Heart left ventricle (tissue), 16 donors: ENCODE measurements at regions not wholly inside any gene's neighbourhood (a gene's known extent, or its start where the extent isn't known, plus 50 kb on each side); places are given as distances from the start of the nearest gene placed in this dataset.
"Not testable (repeated sequence)": the region's sequence is repeated elsewhere in the genome, so short reads cannot be mapped to it uniquely, and the experiment has no call there.

Experiments used
- ATAC-seq, 4 donors: fragments of 200-7000 bp; cut with Tn5 transposase; one replicate each; pipeline ENCODE4 v1.9.1; 2020 to 2022; ENCODE audit warnings: moderate library complexity in 4 of 4, mild to moderate bottlenecking in 3 of 4, moderate number of reproducible peaks in 1 of 4
- DNase-seq, 5 donors: peaks; one replicate each; pipeline ENCODE4 v3.0.0-alpha.2; 2020
- H3K27ac ChIP-seq, 12 donors: fragments of 200-600 bp; sonication (generic) in 4 of 12; one replicate each; pipeline versions ENCODE4 v1.5.0 to v1.8.0; 2016 to 2022; ENCODE audit warnings: mild to moderate bottlenecking in 2 of 12
- H3K27me3 ChIP-seq, 9 donors: fragments of 200-600 bp; sonication (generic) in 2 of 9; one replicate each; pipeline versions ENCODE4 v1.5.1 to v1.8.0; 2016 to 2022; ENCODE audit warnings: mild to moderate bottlenecking in 3 of 9
- H3K36me3 ChIP-seq, 9 donors: fragments of 200-600 bp; sonication (generic) in 2 of 9; one replicate each; pipeline versions ENCODE4 v1.5.0 to v1.8.0; 2018 to 2022; ENCODE audit warnings: mild to moderate bottlenecking in 2 of 9
- H3K4me1 ChIP-seq, 12 donors: fragments of 200-600 bp; sonication (generic) in 4 of 12; one replicate each; pipeline versions ENCODE4 v1.5.0 to v1.8.0; 2016 to 2022; ENCODE audit warnings: mild to moderate bottlenecking in 3 of 12
- H3K4me3 ChIP-seq, 12 donors: fragments of 200-600 bp; sonication (generic) in 4 of 12; one replicate each; pipeline versions ENCODE4 v1.5.0 to v1.8.0; 2017 to 2022; ENCODE audit warnings: mild to moderate bottlenecking in 9 of 12, moderate library complexity in 4 of 12
- H3K9me3 ChIP-seq, 12 donors: fragments of 200-600 bp; sonication (generic) in 4 of 12; one replicate each; pipeline versions ENCODE4 v1.5.0 to v1.8.0; 2016 to 2022; ENCODE audit warnings: mild to moderate bottlenecking in 1 of 12
- WGBS, 4 donors: extraction: QIAGEN DNeasy Blood & Tissue Kit in 2 of 4; methylation state at CpG; one replicate each; pipeline versions ENCODE4 v1.1.5 to v1.1.7; 2013 to 2018; 5-methylcytosine and 5-hydroxymethylcytosine counted together
- intact Hi-C, 10 donors: fragments of 100-400 bp; cut with DNase I; formaldehyde crosslinking; loops; one replicate each; pipeline versions ENCODE4 v1.11.1 to v1.14.2; 2022
- donor health status: ischemic (EF 13 %, LVEDD 7.1; RV severe dilation, severe dysfunction).
- donor health status: healthy with polysubstance abuse.
- donor health status: DM: no; HTN: yes; CAD: no.
- donor health status: DM: no; HTN: no; CAD: no.
- donor health status: ischemic (EF 25% LVEDD 6.9; RV normal size, moderate dysfunction).
- donor health status: ischemic (EF 25% LVEDD 5.7; RV mildly dilated, moderate dysfunction).
- donor health status: healthy.
- donor health status: DM: yes; HTN: yes; CAD: no.
- donor health status: ischemic (EF 35%, LVEDD 5.7; RV mildly dilated, moderate dysfunction).
- donor health status: nonischemic (EF 11% LVEDD 7.7; RV severe dilation, severe dysfunction).
- donor health status: DM: yes; HTN: yes; CAD: no.
- donor health status: PGD.
- donor health status: ischemic (EF 29% LVEDD 5.4; RV normal size, mild dysfunction).
- donor health status: nonischemic (EF 23%, LVEDD 6.1; RV moderate dilation, normal function).

- DNase-seq, ATAC-seq, H3K27ac ChIP-seq, H3K4me3 ChIP-seq, H3K9me3 ChIP-seq, intact Hi-C loops, H3K4me1 ChIP-seq, H3K27me3 ChIP-seq, H3K36me3 ChIP-seq: not testable (repeated sequence)
- 80 to 83% methylated on average over 1 of the region's 1 CpG; no CpG with 5 or more reads in 2 of the 4 donors for WGBS, 4 donors
Measured at GRCh38 chr2:89876445-89876844, 1185.0 kb downstream of the RPIA start.

DNA sequence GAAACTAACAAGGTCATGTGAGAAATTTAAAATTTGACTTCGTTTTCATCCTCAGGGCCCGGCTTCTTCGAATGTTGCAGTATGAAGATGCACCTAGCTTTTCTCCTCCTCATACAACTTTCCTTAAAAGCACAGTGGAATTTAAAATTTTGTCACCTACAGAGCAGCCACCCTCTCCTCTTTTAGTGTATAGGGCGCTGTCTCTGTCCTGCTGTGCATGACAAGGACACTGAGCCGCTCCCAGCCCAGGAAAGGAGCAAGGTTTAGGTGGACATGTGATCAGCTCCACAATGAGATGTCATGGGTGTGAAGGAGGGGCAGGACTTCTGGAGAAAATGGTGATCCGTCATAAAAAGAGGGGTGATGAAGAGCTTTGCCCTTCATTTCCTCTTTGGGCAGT is 1185.4 kb downstream of the RPIA start:
- H3K4me1 ChIP-seq, DNase-seq, intact Hi-C loops, H3K27me3 ChIP-seq, H3K9me3 ChIP-seq, H3K4me3 ChIP-seq, H3K36me3 ChIP-seq, H3K27ac ChIP-seq, ATAC-seq: not testable (repeated sequence)
- 55 to 72% (median 68%) methylated on average over 4 to 6 of the region's 6 CpGs for WGBS, 4 donors

DNA sequence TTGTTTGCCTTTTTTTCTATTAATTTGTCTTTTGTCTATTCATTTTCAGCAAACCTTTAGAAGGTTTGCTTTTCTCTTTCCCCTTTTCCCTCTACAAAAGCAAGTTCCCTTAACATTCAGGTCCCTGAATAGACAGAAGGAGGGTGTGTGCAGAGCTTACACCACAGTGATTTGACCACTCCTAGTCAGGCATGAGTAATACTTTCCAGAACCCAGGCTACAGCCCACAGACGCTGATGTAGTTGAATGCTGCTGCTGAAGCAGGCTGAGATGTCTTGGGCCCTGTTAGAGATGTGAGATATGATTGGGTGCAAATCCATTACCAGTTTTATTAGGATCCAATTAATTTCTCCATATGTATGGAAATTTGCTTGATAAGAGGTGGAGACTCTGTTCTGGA is 1191.4 kb downstream of the RPIA start:
- WGBS, 4 donors: 0 to 50% (median 17%) methylated on average over 1 of the region's 1 CpG
- H3K36me3 ChIP-seq, H3K4me3 ChIP-seq, H3K27me3 ChIP-seq, H3K9me3 ChIP-seq, H3K4me1 ChIP-seq, DNase-seq, intact Hi-C loops, H3K27ac ChIP-seq: not testable (repeated sequence)
- peak in 1 of 4 donors; percentile 66 for ATAC-seq

GRCh38 chr2:89883624-89884023 is 1192.2 kb downstream of the RPIA start:
- H3K4me3 ChIP-seq, intact Hi-C loops, H3K27me3 ChIP-seq, H3K36me3 ChIP-seq, ATAC-seq, H3K9me3 ChIP-seq, DNase-seq, H3K27ac ChIP-seq, H3K4me1 ChIP-seq: not testable (repeated sequence)
- WGBS, 4 donors: 46 to 80% (median 48%) methylated on average over 1 to 2 of the region's 2 CpGs

- intact Hi-C loops, H3K27me3 ChIP-seq, H3K9me3 ChIP-seq, ATAC-seq, H3K27ac ChIP-seq, H3K4me3 ChIP-seq, H3K4me1 ChIP-seq, H3K36me3 ChIP-seq, DNase-seq: not testable (repeated sequence)
- 24 to 74% (median 40%) methylated on average over 1 to 3 of the region's 5 CpGs for WGBS, 4 donors
Measured at GRCh38 chr2:89885071-89885470, 1193.6 kb downstream of the RPIA start.

DNA sequence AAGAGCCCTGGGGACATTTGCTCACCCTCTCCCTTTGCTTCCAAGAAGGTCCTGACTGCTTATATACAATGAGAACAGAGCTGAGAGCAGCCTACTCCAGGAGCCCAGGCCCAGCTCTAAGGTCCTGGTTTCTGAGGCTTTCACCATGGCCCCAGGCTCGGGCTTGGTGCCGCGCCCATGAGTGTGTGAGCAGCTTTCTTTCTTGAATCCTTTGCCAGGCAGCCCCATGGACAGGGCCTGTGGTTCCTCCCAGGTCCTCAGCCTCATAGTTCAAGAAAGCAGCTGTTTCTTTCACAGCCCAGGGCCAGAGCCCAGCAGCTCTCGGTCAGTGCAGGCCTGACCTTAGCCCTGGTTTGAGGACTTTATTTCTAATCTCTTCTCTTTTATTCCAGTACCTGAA is 1197.2 kb downstream of the RPIA start:
- DNase-seq, H3K27me3 ChIP-seq, H3K9me3 ChIP-seq, H3K4me3 ChIP-seq, H3K36me3 ChIP-seq, H3K4me1 ChIP-seq, intact Hi-C loops, H3K27ac ChIP-seq, ATAC-seq: not testable (repeated sequence)
- WGBS, 4 donors: no CpG with 5 or more reads among the region's 4 CpGs

GRCh38 chr2:89890185-89890773 is 1198.8 kb downstream of the RPIA start:
- H3K27me3 ChIP-seq, H3K9me3 ChIP-seq, intact Hi-C loops, H3K36me3 ChIP-seq, DNase-seq, ATAC-seq, H3K4me3 ChIP-seq, H3K4me1 ChIP-seq, H3K27ac ChIP-seq: not testable (repeated sequence)
- WGBS, 4 donors: no CpG with 5 or more reads among the region's 7 CpGs

- H3K4me1 ChIP-seq, H3K36me3 ChIP-seq, H3K27me3 ChIP-seq, ATAC-seq, DNase-seq, H3K9me3 ChIP-seq, H3K4me3 ChIP-seq, H3K27ac ChIP-seq, intact Hi-C loops: not testable (repeated sequence)
- no CpG with 5 or more reads among the region's 4 CpGs for WGBS, 4 donors
Measured at GRCh38 chr2:89894988-89895387, 1203.5 kb downstream of the RPIA start.

DNA sequence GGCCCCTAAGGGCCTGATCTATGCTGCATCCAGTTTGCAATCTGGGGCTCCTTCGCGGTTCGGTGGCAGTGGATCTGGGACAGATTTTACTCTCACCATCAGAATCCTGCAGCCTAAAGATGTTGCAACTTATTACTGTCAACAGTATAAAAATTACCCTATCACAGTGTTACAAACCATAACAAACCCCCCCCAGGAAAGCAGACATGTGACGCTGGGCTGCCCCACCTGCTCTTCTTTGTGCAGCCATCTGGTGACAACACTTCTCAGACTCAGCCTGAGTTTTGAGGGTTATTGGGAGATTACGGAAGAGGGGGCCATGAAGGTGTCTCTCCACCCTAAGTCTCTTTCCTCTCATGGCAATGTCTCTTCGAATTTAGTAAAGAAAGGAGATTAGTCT is 1204.2 kb downstream of the RPIA start:
- H3K36me3 ChIP-seq, H3K27me3 ChIP-seq, DNase-seq, H3K4me1 ChIP-seq, intact Hi-C loops, ATAC-seq, H3K4me3 ChIP-seq, H3K27ac ChIP-seq, H3K9me3 ChIP-seq: not testable (repeated sequence)
- no CpG with 5 or more reads among the region's 6 CpGs for WGBS, 4 donors

DNA sequence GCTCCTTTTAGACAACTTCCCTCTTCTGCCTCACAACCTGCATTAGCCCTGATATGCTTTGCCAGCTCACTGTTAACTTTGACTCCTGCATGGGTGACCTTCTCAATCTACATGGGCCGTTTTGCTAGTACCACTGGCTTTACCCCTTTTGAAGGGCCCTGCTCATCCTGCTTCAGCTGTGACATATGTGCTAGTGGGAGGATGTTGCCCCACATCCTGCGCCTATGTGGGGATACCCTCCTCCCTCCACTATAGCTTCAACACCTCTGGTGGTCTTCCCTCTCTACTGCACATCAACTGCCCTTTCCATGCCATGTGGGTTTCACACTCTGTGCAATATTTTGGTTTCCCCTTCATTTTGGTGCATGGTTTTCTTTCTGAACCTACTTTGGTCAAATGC is 1235.5 kb downstream of the RPIA start:
- H3K36me3 ChIP-seq, H3K4me1 ChIP-seq, H3K9me3 ChIP-seq, H3K27ac ChIP-seq, DNase-seq, ATAC-seq, intact Hi-C loops, H3K4me3 ChIP-seq, H3K27me3 ChIP-seq: not testable (repeated sequence)
- 44 to 58% (median 50%) methylated on average over 2 of the region's 2 CpGs for WGBS, 4 donors

- H3K4me1 ChIP-seq, ATAC-seq, intact Hi-C loops, H3K27me3 ChIP-seq, H3K9me3 ChIP-seq, H3K36me3 ChIP-seq, DNase-seq, H3K4me3 ChIP-seq: not testable (repeated sequence)
- 31 to 52% (median 42%) methylated on average over 2 of the region's 2 CpGs for WGBS, 4 donors
- H3K27ac ChIP-seq: peak overlapping the region in 1 of 12 donors; percentile 6
Measured at GRCh38 chr2:89935436-89935835, 1244.0 kb downstream of the RPIA start.

GRCh38 chr2:89936011-89936410 is 1244.5 kb downstream of the RPIA start:
- DNase-seq, H3K9me3 ChIP-seq, intact Hi-C loops, H3K27me3 ChIP-seq, H3K36me3 ChIP-seq, ATAC-seq, H3K4me3 ChIP-seq, H3K4me1 ChIP-seq: not testable (repeated sequence)
- 48 to 64% (median 57%) methylated on average over 2 of the region's 2 CpGs for WGBS, 4 donors
- H3K27ac ChIP-seq: peak overlapping the region in 1 of 12 donors; percentile 6
